Loucy (cell line): ENCODE measurements at regions not wholly inside any gene's neighbourhood (a gene's known extent, or its start where the extent isn't known, plus 50 kb on each side); places are given as distances from the start of the nearest gene placed in this dataset.

ENCODE experiments used
- H2AFZ ChIP-seq: fragments of 200-600 bp; sonication (generic); 2 replicates; pipeline ENCODE4 v1.6.0; 2016; ENCODE audit warnings: antibody characterized with exemption, mild to moderate bottlenecking, low read length, moderate library complexity
- H3F3A ChIP-seq: fragments of 200-600 bp; 2 replicates; pipeline ENCODE4 v1.6.0; 2016; ENCODE audit warnings: antibody characterized with exemption, low read depth, mild to moderate bottlenecking
- H3K27me3 ChIP-seq: fragments of 200-600 bp; sonication (generic); 2 replicates; pipeline ENCODE4 v1.6.1; 2014; ENCODE audit warnings: low read length, mild to moderate bottlenecking; ENCODE audit not compliant: insufficient read depth, poor library complexity, severe bottlenecking
- H3K36me3 ChIP-seq: fragments of 200-600 bp; sonication (generic); 2 replicates; pipeline ENCODE4 v1.6.1; 2016; ENCODE audit warnings: low read length; ENCODE audit not compliant: insufficient read depth
- H3K4me1 ChIP-seq: fragments of 200-600 bp; sonication (generic); 2 replicates; pipeline ENCODE4 v1.5.1; 2014; ENCODE audit warnings: low read length, mild to moderate bottlenecking; ENCODE audit not compliant: insufficient read depth, poor library complexity, severe bottlenecking
- H3K4me2 ChIP-seq: fragments of 200-600 bp; sonication (generic); 2 replicates; pipeline ENCODE4 v1.6.0; 2014; ENCODE audit warnings: antibody characterized with exemption, low read length, low read depth, mild to moderate bottlenecking; ENCODE audit not compliant: poor library complexity, severe bottlenecking
- H3K4me3 ChIP-seq: fragments of 200-600 bp; sonication (generic); 2 replicates; pipeline ENCODE4 v1.5.1; 2014; ENCODE audit warnings: low read length, mild to moderate bottlenecking, mixed read lengths; ENCODE audit not compliant: poor library complexity, severe bottlenecking
- H3K79me2 ChIP-seq: fragments of 200-600 bp; sonication (generic); 2 replicates; pipeline ENCODE4 v1.6.1; 2014; ENCODE audit warnings: low read length; ENCODE audit not compliant: insufficient read depth
- H3K9ac ChIP-seq: fragments of 200-600 bp; sonication (generic); 2 replicates; pipeline ENCODE4 v1.6.0; 2014; ENCODE audit warnings: mild to moderate bottlenecking, low read depth, low read length, moderate library complexity; ENCODE audit not compliant: poor library complexity, severe bottlenecking
- H3K9me2 ChIP-seq: fragments of 200-600 bp; sonication (generic); replicated peaks from 2 replicates; pipeline ENCODE4 v1.6.1; 2016; ENCODE audit warnings: low read depth, low read length, mixed read lengths
- H3K9me3 ChIP-seq: fragments of 200-600 bp; sonication (generic); 2 replicates; pipeline ENCODE4 v1.6.1; 2014; ENCODE audit warnings: mild to moderate bottlenecking, antibody characterized with exemption, low read length, low read depth; ENCODE audit not compliant: insufficient read depth
- H4K20me1 ChIP-seq: fragments of 200-600 bp; sonication (generic); 2 replicates; pipeline ENCODE4 v1.6.0; 2014; ENCODE audit warnings: antibody characterized with exemption, low read length, mild to moderate bottlenecking; ENCODE audit not compliant: insufficient read depth, poor library complexity, severe bottlenecking
- CTCF ChIP-seq: fragments of 200-600 bp; sonication (generic); conservative IDR thresholded peaks from 2 replicates; pipeline ENCODE4 v1.5.1; 2014; ENCODE audit warnings: mild to moderate bottlenecking, antibody characterized with exemption, low read length
- EZH2phosphoT487 ChIP-seq: fragments of 200-600 bp; IDR thresholded peaks from 2 replicates; pipeline ENCODE4 v1.6.1; 2018; ENCODE audit warnings: antibody characterized with exemption, mild to moderate bottlenecking, moderate library complexity, borderline replicate concordance

DNA sequence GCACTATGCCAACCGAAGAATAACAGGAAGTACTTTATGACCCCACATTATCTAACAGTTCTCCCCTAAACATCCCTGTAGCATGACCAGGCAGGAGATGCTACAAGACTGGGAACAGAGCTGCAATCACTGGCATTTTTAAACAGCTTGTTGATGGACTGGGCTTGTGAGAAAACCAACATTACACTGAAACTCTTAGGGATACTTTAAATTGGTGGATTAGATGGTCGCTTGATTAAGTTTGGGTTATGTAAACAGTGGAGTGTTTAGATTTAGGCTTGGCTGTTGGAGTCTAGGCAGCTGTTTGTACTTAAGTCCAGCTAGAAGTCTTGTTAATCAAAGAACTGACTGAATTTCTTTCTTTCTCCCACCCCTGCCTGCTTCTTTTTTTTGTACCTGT, 234.1 kb upstream of the BMP2 start:
- H2AFZ ChIP-seq: no peak overlapping the region
- no peaks in the 10 kb centered on the region for H3K9me2 ChIP-seq
- H3K4me3 ChIP-seq: no peak overlapping the region
- H3K27me3 ChIP-seq: no peaks in the 10 kb centered on the region
- no peak overlapping the region for H3K4me2 ChIP-seq
- H3K9ac ChIP-seq: no peak overlapping the region
- no peaks in the 10 kb centered on the region for H3K4me1 ChIP-seq
- H3K9me3 ChIP-seq: no peaks in the 10 kb centered on the region
- H4K20me1 ChIP-seq: no peaks in the 10 kb centered on the region
- no peaks in the 10 kb centered on the region for H3K36me3 ChIP-seq
- no peak for TF ChIP-seq CTCF
- TF ChIP-seq EZH2phosphoT487: no peak
- no peaks in the 10 kb centered on the region for H3F3A ChIP-seq
- H3K79me2 ChIP-seq: no peaks in the 10 kb centered on the region

DNA sequence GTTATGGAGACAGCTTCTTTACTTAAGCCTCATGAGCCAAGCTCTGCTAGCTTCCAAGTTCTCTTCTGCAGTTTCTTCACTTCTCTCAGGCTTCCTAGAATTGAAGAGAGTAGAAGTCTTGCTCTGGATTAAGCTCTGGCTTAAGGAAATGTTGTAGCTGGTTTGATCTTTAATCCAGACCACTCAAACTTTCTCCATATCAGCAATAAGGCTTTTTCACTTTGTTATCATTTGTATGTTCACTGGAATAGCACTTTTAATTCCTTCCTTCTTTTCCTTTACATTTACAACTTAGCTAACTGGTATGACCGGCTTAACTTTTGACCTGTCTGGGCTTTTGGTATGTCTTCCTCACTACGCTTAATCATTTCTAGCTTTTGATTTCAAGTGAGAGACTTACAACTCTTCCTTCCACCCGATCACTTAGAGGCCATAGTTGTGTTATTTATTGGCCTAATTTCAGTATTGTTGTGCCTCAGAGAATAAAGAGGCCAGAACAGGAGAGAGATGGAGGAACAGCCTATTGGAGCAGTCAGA, 236.6 kb upstream of the BMP2 start:
- Histone ChIP-seq H4K20me1 (no peaks in the 10 kb centered on the region), H3K27me3 (no peaks in the 10 kb centered on the region), H3K4me1 (no peaks in the 10 kb centered on the region), H3F3A (no peaks in the 10 kb centered on the region), H3K9me3 (no peaks in the 10 kb centered on the region), H3K9me2 (no peaks in the 10 kb centered on the region), H3K79me2 (no peaks in the 10 kb centered on the region), H3K4me2 (no peak overlapping the region), H3K36me3 (no peaks in the 10 kb centered on the region), H3K4me3 (no peak overlapping the region), H3K9ac (no peak overlapping the region), H2AFZ (no peak overlapping the region)
- TF ChIP-seq CTCF (no peak), EZH2phosphoT487 (no peak)

DNA sequence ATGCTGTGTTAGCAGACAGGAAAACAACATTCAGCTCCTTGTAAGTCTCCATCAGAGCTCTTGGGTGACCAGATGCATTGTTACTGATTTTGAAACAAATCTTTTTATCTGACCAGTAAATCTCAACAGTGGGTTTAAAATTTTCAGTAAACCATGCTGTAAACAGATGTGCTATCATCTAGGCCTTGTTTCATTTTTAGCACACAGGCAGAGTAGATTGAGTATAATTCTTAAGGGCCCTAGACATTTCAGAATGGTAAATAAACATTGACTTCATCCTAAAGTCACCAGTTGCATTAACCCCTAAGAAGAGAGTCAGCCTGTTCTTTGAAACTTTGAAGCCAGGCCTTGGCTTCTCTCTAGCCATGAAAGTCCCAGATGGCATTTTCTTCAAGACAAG, 237.2 kb upstream of the BMP2 start:
- no peaks in the 10 kb centered on the region for H3K9me3 ChIP-seq
- H3K9ac ChIP-seq: no peak overlapping the region
- H3F3A ChIP-seq: no peaks in the 10 kb centered on the region
- H3K4me1 ChIP-seq: no peaks in the 10 kb centered on the region
- H3K79me2 ChIP-seq: no peaks in the 10 kb centered on the region
- no peaks in the 10 kb centered on the region for H3K9me2 ChIP-seq
- H4K20me1 ChIP-seq: no peaks in the 10 kb centered on the region
- no peak overlapping the region for H2AFZ ChIP-seq
- no peaks in the 10 kb centered on the region for H3K36me3 ChIP-seq
- H3K4me2 ChIP-seq: no peak overlapping the region
- no peaks in the 10 kb centered on the region for H3K27me3 ChIP-seq
- no peak overlapping the region for H3K4me3 ChIP-seq
- TF ChIP-seq CTCF (no peak), EZH2phosphoT487 (no peak)
